ENCODE measurements at regions not wholly inside any gene's neighbourhood (a gene's known extent, or its start where the extent isn't known, plus 50 kb on each side); places are given as distances from the start of the nearest gene placed in this dataset.
"Not testable (repeated sequence)": the region's sequence is repeated elsewhere in the genome, so short reads cannot be mapped to it uniquely, and the experiment has no call there.

- DNase-seq = no peak
Observed at GRCh38 chr10:89952325-89952724, 250.9 kb downstream of the KIF20B start.

- DNase-seq = no peak
Observed at GRCh38 chr10:89952751-89953150, 251.4 kb downstream of the KIF20B start.

DNA sequence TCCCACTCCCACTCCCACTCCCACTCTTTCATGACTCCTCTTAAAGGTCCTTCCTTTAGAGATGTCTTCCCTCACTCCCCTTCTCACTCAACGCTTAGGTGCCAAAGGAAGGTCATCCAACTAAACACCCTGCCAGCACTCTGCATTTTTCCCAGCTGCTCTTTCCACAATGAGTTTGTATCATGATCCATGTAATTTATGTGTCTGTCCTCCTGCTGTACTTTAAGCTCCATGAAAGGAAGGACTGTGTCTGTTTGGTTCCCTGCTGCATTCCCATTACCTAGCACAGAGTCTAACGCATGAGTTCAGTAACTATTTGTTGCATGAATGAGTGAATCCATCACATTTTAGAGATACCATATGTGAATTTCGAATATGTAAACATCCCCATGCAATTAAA is 252.7 kb downstream of the KIF20B start:
- DNase-seq = no peak

- DNase-seq = no peak
Observed at GRCh38 chr10:89954787-89955566, 253.6 kb downstream of the KIF20B start.

GRCh38 chr10:89959433-89960110 is 258.2 kb downstream of the KIF20B start:
- DNase-seq = no peak

- no peak for DNase-seq
Observed at GRCh38 chr10:89963451-89964102, 262.2 kb downstream of the KIF20B start.

DNA sequence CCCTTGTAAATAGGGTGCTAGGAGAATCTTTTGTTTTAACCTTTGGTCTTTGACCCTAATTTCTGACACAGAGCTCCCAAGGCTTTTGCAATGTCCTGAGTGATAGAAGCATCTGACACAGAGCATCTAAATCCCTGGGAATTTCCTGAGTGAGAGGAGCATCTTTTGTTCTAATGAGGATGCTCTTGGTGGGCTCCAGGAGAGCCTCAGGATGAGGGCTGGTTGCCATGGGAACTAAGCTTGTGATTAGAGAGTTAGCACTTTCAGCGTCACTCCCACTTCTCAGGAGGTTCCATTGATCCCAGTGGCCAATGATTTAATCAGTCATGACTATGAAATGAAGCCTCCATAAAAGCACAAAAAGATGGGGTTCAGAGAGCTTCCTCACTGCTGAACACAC is 264.8 kb downstream of the KIF20B start:
- no peak for DNase-seq

DNA sequence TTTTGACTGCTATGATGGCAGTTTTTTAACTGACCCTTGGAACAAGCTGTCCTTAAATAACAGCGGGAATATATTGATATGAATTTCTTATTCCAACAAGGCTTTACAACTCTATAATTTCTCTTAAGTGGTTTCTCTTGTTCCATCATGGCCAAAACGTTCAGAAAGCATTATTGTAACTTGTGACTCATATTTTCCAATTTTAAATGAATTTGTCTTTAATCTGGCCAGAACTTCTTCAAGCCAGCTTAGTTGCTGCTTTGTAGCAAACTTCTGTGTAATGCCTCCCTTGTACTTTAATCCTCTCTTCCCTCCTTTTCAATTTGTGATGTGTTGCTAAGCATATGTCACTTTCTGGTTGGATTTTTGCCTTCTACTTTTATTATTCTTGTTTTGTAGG is 271.9 kb downstream of the KIF20B start:
- DNase-seq = no peak

DNA sequence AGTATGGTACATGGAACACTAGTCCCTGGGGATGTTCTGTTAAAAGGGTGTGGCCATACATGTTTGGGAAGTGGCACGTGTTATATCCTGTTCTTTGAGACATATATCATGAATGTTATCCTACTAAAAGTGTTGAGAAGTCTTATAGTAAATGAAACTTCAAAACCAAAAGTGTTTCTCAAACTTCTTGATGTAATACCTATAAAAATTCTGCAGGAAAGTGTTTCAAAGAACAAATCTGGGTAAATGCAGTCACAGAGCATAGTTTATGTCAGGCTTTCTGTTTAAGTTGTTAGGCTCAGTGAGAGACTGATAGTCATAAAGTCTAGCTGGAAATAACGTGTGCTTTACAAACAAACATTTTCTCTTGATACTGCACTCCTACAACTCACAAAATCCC is 273.7 kb downstream of the KIF20B start:
- DNase-seq = no peak

DNA sequence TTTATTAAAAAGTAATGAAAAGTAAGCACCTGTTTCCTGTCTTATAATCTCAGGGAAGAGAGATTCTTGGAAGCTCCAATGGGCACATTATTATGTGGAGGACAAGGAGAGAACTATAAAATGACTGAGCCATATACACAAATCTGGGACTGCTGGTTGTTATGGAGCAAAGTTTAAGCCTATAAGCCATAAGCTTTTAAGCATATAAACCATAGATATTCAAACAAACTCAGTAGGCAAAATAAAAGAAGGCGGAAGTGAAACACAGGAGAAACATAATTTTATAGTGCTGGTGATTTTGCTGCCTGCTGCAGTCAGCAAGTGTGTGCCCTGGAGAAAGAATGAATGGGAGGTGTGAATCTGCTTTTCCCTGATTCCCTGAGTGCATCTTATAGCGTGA is 274.4 kb downstream of the KIF20B start:
- no peak for DNase-seq

GRCh38 chr10:89978081-89978480 is 276.7 kb downstream of the KIF20B start:
- DNase-seq = no peak

DNA sequence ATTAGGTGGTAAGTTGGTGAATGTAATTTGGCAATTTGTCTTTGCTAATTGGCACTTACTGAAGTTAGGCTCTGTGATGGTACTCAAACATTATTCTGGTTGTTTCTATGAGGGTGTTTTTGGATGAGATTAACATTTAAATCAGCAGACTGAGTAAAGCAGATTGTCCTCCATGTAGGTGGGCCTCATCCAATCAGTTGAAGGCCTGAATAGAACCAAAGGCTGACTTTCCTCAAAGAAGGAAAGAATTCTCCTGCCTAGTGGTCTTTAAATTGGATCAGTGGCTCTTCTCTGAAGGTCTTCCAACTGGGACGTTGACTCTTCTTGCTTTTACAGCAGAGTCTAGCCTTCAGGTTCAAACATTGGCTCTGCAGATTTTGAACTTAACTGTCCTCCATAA is 278.3 kb downstream of the KIF20B start:
- no peak for DNase-seq

GRCh38 chr10:89980166-89980565 is 278.8 kb downstream of the KIF20B start:
- no peak for DNase-seq

- no peak for DNase-seq
Observed at GRCh38 chr10:89981891-89982290, 280.5 kb downstream of the KIF20B start.

- no peak for DNase-seq
Observed at GRCh38 chr10:89985446-89985845, 284.1 kb downstream of the KIF20B start.

- DNase-seq = not testable (repeated sequence)
Observed at GRCh38 chr10:89988361-89988760, 287.0 kb downstream of the KIF20B start.

- DNase-seq = no peak
Observed at GRCh38 chr10:89992575-89992974, 291.2 kb downstream of the KIF20B start.

GRCh38 chr10:90007226-90007625 is 305.8 kb downstream of the KIF20B start:
- no peak for DNase-seq

GRCh38 chr10:90011281-90011680 is 309.9 kb downstream of the KIF20B start:
- not testable (repeated sequence) for DNase-seq

DNA sequence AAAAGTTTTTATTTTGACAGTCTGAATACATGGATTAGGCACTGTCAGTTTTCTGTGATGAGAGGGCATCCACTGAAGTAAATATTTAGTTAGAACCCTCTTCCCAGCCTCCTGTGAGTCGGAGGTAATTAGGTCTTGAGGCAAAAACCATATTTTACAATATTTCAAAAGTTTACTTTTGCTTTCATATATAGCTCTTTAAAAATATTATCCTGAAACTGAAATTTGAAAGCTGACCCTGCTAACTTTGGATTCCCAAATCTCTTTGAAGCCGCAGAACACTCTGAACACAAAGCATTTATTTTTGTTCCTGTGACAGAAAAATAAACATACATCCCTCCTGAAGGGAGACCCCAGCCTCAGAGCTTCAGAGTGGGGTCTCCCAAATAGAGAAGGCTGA is 317.4 kb downstream of the KIF20B start:
- no peak for DNase-seq

GRCh38 chr10:90020506-90020905 is 319.1 kb downstream of the KIF20B start:
- DNase-seq = no peak

GRCh38 chr10:90023950-90024349 is 322.6 kb downstream of the KIF20B start:
- no peak for DNase-seq

DNA sequence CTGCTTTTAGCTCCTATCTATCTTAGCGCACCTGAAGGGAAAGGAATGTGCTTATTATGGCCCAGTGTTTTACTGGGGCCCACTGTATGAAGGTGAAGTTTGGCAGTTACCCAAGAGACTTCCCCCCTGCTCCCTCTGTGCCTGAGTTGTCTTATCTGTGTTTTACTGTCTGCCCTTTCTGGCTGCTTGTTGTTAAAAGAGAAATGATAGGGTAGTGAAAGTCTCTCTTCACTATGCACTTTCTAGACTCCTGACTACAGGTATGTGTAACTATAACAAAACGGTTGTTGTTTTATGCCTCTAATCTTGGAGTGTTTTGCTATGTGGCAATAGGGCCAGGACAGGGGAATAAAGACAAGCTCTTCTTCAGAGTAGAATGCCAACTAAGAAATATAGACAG is 326.9 kb downstream of the KIF20B start:
- no peak for DNase-seq

DNA sequence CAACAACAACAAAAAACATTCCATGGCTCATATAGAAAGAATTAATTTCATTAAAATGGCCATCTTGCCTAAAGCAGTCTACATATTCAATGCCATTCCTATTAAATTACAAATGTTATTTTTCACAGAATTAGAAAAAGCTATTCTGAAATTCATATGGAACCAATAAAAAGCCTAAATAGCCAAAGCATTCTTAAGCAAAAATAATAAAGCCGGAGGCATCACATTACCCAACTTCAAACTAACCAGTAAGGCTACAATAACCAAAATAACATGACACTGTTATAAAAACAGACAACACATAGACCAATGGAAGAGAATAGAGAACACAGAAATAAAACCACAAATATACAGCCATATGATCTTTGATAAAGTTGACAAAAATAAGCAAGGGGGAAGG is 330.4 kb downstream of the KIF20B start:
- DNase-seq = no peak

Data from hematopoietic multipotent progenitor cell treated with erythropoietin and hydrocortisone succinate and interleukin-3 and kit ligand, for 8 days (in vitro differentiated cells).